NB4 (cell line): ENCODE measurements at regions not wholly inside any gene's neighbourhood (a gene's known extent, or its start where the extent isn't known, plus 50 kb on each side); places are given as distances from the start of the nearest gene placed in this dataset.

ENCODE experiments used
- MYC ChIP-seq: IDR thresholded peaks from 2 replicates; pipeline ENCODE4 v1.6.1; 2011; ENCODE audit warnings: low read depth, low read length
- POLR2A ChIP-seq: IDR thresholded peaks from 2 replicates; pipeline ENCODE4 v1.6.1; 2011; ENCODE audit warnings: mild to moderate bottlenecking; ENCODE audit not compliant: insufficient read length; ENCODE audit errors: extremely low read depth
- TF ChIP-seq, protein P1 (sequence below): IDR thresholded peaks from one replicate; pipeline ENCODE4 v1.5.1; 2012; ENCODE audit warnings: low read depth, low read length
- TF ChIP-seq, protein P2 (sequence below): IDR thresholded peaks from 2 replicates; pipeline ENCODE4 v1.6.1; 2011; ENCODE audit warnings: low read depth, low read length

DNA sequence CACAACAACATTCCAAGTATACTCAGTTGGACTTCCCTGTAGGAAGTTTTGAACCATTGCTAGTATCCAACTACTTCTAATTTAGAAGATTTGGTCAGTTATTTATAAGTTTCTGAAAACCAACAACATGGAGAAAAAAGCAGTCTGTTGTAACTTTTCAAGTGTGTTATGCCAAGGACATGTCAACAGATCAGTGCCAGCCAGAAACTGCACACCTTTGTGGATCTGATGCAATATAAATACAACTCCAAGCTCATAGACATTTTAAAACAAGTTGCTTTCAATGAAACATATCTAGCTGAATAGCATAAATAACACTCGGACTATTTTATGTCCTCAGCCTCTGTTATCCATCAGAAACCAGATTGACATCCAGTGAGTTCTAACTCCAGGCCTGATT, 58.3 kb upstream of the CARMIL1 start:
- no peak for TF ChIP-seq POLR2A
- TF ChIP-seq, protein P1, sequence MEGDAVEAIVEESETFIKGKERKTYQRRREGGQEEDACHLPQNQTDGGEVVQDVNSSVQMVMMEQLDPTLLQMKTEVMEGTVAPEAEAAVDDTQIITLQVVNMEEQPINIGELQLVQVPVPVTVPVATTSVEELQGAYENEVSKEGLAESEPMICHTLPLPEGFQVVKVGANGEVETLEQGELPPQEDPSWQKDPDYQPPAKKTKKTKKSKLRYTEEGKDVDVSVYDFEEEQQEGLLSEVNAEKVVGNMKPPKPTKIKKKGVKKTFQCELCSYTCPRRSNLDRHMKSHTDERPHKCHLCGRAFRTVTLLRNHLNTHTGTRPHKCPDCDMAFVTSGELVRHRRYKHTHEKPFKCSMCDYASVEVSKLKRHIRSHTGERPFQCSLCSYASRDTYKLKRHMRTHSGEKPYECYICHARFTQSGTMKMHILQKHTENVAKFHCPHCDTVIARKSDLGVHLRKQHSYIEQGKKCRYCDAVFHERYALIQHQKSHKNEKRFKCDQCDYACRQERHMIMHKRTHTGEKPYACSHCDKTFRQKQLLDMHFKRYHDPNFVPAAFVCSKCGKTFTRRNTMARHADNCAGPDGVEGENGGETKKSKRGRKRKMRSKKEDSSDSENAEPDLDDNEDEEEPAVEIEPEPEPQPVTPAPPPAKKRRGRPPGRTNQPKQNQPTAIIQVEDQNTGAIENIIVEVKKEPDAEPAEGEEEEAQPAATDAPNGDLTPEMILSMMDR, result no peak
- TF ChIP-seq MYC, result no peak
- TF ChIP-seq, protein P2, sequence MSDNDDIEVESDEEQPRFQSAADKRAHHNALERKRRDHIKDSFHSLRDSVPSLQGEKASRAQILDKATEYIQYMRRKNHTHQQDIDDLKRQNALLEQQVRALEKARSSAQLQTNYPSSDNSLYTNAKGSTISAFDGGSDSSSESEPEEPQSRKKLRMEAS, result no peak
